Erythroblast (primary cell): ENCODE measurements at regions not wholly inside any gene's neighbourhood (a gene's known extent, or its start where the extent isn't known, plus 50 kb on each side); places are given as distances from the start of the nearest gene placed in this dataset.

Experiments
- GATA1 ChIP-seq: IDR thresholded peaks from 2 replicates; pipeline ENCODE4 v1.6.1; 2011; ENCODE audit warnings: low read depth, mild to moderate bottlenecking, control low read depth, low read length, moderate library complexity
- POLR2A ChIP-seq: IDR thresholded peaks from 2 replicates; pipeline ENCODE4 v1.6.1; 2011; ENCODE audit warnings: mild to moderate bottlenecking, low read length

GRCh38 chr18:57927511-57927910 is 116.5 kb upstream of the NEDD4L start:
- no peak for TF ChIP-seq POLR2A
- no peak for TF ChIP-seq GATA1
